ENCODE measurements at regions not wholly inside any gene's neighbourhood (a gene's known extent, or its start where the extent isn't known, plus 50 kb on each side); places are given as distances from the start of the nearest gene placed in this dataset.

DNA sequence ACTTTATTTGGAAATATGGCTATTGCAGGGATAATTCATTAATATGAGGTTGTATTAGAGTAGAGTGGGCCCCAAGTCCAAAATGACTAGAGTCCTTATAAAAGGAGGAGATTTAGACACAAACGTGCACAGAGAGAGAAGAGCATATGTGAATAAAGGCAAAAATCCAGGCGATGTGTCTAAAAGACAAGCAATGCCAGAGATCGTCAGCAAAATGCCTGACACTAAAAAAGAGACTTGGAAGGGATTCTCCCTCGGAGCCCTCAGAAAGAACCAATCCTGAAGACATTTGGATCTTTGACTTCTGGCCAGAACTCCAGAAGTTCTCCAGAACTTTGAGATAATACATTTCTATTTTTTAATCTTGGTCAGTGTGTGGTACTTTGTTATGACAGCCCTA is 472.1 kb downstream of the NLGN4X start:
- TF ChIP-seq, protein P1, sequence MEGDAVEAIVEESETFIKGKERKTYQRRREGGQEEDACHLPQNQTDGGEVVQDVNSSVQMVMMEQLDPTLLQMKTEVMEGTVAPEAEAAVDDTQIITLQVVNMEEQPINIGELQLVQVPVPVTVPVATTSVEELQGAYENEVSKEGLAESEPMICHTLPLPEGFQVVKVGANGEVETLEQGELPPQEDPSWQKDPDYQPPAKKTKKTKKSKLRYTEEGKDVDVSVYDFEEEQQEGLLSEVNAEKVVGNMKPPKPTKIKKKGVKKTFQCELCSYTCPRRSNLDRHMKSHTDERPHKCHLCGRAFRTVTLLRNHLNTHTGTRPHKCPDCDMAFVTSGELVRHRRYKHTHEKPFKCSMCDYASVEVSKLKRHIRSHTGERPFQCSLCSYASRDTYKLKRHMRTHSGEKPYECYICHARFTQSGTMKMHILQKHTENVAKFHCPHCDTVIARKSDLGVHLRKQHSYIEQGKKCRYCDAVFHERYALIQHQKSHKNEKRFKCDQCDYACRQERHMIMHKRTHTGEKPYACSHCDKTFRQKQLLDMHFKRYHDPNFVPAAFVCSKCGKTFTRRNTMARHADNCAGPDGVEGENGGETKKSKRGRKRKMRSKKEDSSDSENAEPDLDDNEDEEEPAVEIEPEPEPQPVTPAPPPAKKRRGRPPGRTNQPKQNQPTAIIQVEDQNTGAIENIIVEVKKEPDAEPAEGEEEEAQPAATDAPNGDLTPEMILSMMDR (IDR thresholded peaks at IDR 0.05; ENCODE audit: low read depth, low read length, missing input control): no peak
- TF ChIP-seq, protein P2, sequence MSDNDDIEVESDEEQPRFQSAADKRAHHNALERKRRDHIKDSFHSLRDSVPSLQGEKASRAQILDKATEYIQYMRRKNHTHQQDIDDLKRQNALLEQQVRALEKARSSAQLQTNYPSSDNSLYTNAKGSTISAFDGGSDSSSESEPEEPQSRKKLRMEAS (IDR thresholded peaks at IDR 0.05): no peak
- TF ChIP-seq, protein P3, sequence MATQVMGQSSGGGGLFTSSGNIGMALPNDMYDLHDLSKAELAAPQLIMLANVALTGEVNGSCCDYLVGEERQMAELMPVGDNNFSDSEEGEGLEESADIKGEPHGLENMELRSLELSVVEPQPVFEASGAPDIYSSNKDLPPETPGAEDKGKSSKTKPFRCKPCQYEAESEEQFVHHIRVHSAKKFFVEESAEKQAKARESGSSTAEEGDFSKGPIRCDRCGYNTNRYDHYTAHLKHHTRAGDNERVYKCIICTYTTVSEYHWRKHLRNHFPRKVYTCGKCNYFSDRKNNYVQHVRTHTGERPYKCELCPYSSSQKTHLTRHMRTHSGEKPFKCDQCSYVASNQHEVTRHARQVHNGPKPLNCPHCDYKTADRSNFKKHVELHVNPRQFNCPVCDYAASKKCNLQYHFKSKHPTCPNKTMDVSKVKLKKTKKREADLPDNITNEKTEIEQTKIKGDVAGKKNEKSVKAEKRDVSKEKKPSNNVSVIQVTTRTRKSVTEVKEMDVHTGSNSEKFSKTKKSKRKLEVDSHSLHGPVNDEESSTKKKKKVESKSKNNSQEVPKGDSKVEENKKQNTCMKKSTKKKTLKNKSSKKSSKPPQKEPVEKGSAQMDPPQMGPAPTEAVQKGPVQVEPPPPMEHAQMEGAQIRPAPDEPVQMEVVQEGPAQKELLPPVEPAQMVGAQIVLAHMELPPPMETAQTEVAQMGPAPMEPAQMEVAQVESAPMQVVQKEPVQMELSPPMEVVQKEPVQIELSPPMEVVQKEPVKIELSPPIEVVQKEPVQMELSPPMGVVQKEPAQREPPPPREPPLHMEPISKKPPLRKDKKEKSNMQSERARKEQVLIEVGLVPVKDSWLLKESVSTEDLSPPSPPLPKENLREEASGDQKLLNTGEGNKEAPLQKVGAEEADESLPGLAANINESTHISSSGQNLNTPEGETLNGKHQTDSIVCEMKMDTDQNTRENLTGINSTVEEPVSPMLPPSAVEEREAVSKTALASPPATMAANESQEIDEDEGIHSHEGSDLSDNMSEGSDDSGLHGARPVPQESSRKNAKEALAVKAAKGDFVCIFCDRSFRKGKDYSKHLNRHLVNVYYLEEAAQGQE (IDR thresholded peaks at IDR 0.05): no peak
- TF ChIP-seq HNF4G (IDR thresholded peaks at IDR 0.05): no peak
- no peak for TF ChIP-seq FOXA1 (IDR thresholded peaks at IDR 0.05)
- no peak for TF ChIP-seq TAF1 (conservative IDR thresholded peaks at IDR 0.05)
- no peak for TF ChIP-seq RAD21 (IDR thresholded peaks at IDR 0.05)
- no peak for TF ChIP-seq SP1 (IDR thresholded peaks at IDR 0.05)
- TF ChIP-seq, protein P4, sequence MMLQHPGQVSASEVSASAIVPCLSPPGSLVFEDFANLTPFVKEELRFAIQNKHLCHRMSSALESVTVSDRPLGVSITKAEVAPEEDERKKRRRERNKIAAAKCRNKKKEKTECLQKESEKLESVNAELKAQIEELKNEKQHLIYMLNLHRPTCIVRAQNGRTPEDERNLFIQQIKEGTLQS (IDR thresholded peaks at IDR 0.05): no peak
- TF ChIP-seq GABPA (IDR thresholded peaks at IDR 0.05 in 1 of 2, conservative IDR thresholded peaks at IDR 0.05 in 1 of 2): no peak
- TF ChIP-seq EGR1 (IDR thresholded peaks at IDR 0.05; ENCODE audit: low read depth in 2 of 2): no peak
- no peak for TF ChIP-seq JUND (IDR thresholded peaks at IDR 0.05)

All from liver (tissue), 3 donors.